Activated CD8-positive, alpha-beta memory T cell treated with anti-CD3 and anti-CD28 coated beads for 48 hours (primary cell): ENCODE measurements at regions not wholly inside any gene's neighbourhood (a gene's known extent, or its start where the extent isn't known, plus 50 kb on each side); places are given as distances from the start of the nearest gene placed in this dataset.
"Not testable (repeated sequence)": the region's sequence is repeated elsewhere in the genome, so short reads cannot be mapped to it uniquely, and the experiment has no call there.

Experiments used
- DNase-seq, 3 experiments: peaks; one replicate each; pipeline ENCODE4 v3.0.0-alpha.2; 2020; ENCODE audit warnings: low read depth in 2 of 3, low spot score in 2 of 3

- no peak for DNase-seq
Measured at GRCh38 chr6:113359155-113360140, 497.7 kb upstream of the MARCKS start.

GRCh38 chr6:113361014-113361645 is 496.0 kb upstream of the MARCKS start:
- no peak for DNase-seq

DNA sequence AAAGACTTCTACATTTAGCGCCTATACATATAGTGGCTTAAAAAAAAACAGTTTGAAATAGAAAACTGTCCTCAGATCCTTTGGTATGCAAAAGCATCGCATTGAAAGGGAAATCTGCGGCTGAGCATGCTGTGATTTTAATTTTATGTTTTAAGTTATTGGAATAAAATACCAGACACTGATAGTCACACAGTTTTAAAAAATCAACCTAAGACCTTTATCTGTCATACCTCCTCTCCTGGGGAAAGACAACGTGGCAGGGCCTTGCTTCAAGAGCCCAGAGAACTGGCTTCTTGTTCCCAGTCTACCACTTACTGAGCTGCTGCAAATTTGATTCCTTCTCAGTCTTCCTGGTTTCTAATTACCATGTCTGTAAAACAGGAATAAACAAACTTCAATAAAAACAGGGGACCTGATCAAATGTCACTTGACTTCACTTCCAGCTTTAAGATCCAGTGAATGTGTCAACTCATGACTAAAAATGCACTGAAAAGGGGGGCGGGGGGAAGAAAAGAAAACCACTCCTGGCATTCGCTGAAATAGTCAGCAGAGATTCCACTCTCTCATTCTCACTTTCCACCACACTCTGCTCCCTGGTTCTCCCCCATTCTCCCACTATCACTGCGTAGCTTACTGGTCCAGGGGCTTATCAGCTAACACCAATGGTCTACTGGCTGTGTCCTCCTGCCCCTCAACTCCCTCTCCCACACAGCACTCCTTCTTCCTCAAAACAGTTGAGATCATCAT is 494.7 kb upstream of the MARCKS start:
- DNase-seq = no peak

DNA sequence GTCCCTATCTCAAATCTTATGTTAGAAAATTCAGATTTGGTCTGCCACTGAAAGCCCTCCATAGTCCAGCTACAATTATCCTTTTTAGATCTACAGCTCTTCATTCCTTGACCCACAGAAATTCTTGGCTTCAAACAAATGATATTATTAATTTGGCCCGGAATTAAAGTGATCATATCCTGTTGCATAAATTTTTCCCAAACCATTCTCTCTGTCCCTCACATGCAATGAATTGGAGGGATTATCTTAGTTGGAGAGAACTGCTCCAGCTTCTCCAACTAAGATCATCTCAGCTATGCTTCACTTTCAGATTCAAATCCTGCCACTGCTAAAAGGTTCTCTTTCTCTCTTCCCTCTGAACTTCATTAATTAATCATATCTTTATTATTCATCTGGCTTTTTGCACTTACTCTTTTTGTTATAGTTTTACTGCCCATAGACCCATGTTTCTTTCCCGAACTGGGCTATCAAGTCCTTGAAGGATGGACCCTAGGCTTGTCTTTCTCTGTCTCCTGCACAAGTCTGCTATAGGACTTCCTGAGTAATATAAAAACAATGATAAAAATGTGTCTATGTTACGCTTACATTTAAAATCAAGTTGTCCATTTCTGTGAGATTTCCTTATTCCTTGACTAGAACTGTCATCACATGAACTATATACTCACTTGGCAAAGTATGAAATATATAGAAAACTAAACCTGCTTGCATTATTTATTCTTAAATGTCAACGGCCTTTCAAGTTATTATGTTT is 493.9 kb upstream of the MARCKS start:
- DNase-seq = no peak

- no peak for DNase-seq
Measured at GRCh38 chr6:113363866-113364265, 493.3 kb upstream of the MARCKS start.

- no peak for DNase-seq
Measured at GRCh38 chr6:113364766-113365165, 492.4 kb upstream of the MARCKS start.

DNA sequence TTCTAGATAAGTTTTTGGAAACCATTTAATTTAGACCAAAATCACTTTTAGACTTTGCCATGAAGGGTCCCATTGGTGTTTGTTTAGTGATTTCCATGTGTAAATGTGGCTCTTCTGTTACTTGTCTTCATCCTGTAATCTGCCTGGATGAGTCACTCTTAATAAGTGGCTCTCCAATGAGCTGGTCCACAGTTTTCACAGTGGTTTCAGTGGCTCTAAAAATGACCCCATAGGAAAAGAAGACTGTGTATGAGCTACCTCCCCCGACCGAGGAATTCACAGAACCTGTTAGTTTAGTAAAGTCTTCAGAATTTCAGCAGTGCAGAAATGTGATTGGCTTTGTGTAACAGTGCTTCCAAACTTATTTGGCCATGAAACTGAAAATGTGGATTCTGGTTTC is 492.0 kb upstream of the MARCKS start:
- DNase-seq = no peak

- DNase-seq = no peak
Measured at GRCh38 chr6:113366505-113366904, 490.6 kb upstream of the MARCKS start.

DNA sequence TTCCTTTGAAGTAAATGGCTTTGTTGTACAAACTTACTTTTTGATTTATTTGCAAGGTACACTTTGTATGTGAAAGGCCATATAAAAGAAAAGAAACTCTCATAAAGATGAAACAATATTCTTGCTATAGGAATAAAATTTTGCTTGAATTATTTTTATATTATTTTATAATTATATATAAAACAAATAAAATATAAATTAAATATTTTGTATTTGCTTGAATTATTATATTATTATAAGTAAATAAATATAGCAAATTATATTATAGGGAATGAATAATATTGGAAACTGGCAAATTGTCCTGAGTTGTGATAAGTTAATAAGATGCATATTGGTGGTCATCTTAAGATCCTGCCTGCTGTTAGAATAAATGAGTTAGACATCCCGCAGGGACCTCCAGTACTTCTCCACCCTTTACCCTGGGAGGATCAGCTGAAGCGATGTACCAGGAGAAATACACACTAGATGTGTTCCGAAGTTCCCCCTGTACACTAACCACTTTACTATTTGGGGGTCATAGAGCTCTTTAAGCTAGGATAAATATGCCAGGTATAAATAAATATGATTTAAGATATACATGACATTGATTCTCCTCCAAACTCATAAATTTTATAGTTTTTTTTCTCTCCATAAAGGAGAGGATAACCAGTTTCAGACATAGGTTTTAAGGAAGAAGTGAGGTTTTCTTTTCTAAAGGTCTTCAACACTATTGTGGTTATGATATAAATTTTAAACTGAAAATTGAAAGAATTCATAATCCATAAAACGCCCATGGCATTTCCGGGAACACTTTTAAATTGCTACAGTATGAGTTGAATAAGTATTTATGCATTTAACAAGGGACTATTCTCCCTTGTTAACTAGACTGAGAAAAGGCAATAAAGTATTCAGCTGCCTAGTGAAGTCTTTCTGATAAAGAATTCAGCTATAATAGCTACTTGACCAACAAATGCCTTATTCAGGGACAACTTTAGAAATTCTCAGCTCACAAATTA is 486.3 kb upstream of the MARCKS start:
- DNase-seq = no peak

DNA sequence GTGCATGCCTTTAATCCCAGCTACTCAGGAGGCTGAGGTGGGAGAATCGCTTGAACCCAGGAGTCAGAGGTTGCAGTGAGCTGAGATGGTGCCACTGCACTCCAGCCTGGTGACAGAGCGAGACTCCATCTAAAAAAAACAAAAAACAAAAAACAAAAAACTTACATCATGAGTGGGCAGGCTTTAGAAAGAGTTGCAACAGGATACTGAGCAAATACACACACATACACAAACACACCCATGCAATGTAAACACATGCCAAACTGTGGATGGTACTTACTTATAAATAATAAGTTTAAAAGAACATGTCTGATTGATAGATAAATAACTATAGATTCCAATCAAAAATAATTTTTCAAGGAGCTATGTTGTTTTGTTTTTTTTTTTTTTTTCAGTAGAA is 481.7 kb upstream of the MARCKS start:
- not testable (repeated sequence) for DNase-seq

- DNase-seq = no peak
Measured at GRCh38 chr6:113375950-113376846, 480.9 kb upstream of the MARCKS start.

DNA sequence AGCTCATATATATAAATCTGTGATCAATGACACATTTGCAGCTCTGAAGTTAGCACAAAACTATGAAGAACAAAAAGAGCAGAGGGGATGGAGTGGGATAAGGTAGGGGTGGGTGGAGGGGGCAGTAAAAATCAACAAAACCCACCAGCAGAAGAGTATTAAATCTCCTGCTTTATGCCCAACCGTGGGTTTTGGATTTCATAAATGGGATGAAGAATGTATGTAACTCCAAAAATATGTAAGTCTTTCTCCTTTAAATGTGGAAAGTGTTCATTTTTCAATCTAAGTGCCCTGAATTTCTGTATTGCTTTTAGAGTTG is 480.3 kb upstream of the MARCKS start:
- no peak for DNase-seq

GRCh38 chr6:113377362-113377942 is 479.7 kb upstream of the MARCKS start:
- no peak for DNase-seq

DNA sequence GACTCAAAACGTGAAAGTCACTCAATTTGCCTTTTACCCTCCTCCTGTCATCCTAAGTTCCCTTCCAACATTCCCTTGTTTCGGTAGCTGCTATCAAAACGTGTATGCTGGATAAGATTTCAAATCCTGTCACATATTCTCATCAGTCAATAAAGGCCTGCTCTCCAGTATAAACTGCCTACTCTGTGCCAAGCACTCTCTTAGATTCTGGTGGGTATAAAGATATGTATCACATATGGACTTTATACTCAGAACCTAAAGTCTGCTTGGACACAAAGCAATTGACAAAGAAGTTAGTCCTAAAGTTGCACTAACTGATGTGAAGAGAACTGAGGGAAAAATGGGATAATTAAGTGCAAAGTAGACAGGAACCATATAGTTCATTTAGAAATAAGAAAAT is 476.6 kb upstream of the MARCKS start:
- no peak for DNase-seq

DNA sequence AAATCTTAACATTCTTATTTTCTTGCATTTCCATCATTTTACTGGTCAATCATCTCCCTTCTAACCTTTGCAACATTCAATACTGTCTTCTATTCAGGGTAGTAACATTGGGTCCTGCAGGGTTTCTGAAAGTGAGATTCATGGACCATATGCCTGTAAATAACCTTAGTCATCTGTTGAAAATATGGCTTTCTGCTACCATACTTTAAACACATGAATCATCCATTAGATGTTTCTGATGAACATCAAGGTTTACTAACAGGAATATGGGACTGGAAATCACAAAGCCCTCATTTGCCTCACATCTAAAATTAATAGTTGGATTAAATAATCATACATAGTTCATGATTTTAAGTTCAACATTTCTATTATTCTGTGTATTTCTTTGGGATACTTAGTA is 475.9 kb upstream of the MARCKS start:
- no peak for DNase-seq

GRCh38 chr6:113381959-113382358 is 475.2 kb upstream of the MARCKS start:
- DNase-seq = no peak

- DNase-seq = no peak
Measured at GRCh38 chr6:113383701-113384100, 473.4 kb upstream of the MARCKS start.

DNA sequence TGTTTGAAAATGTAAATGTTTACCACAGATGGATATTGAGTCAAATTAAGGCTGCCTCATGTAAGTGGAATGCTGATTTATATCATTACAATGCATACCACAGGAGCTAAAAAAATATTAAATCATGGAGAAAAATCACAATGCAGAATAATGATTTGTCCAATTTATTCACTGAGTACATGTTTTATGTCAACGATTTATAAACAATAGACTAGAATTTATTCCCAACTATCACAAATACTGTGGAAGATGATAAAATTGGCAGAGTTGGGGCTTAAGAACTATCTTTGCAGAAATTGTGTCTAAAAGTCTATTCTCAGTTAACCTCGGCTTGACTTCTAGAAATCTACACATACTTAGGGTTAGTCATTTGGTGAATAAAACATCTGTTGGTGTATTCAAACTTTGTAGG is 472.1 kb upstream of the MARCKS start:
- DNase-seq = no peak

DNA sequence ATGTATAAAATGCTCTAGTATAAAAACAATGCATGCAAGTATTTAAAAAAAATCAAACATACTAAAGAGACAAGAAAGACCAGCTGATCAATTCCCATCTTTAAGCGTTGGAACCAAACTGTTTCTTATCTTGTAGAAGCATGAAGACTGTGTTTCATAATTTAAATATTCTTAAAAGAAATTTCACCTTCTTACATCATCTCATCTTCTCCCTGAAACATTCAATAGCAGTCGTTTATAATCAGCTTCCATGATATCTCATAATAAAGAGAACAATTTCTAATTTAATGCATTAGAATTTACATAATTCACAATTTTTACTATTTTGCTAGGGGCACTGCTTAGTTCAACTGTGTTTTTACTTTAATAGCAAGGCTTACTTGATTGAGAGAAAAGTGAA is 468.1 kb upstream of the MARCKS start:
- DNase-seq = no peak
